K562 (cell line): ENCODE measurements at regions not wholly inside any gene's neighbourhood (a gene's known extent, or its start where the extent isn't known, plus 50 kb on each side); places are given as distances from the start of the nearest gene placed in this dataset.

Experiments used
- ATAC-seq: fragments of 200-7000 bp; cut with Tn5 transposase; 3 replicates; pipeline ENCODE4 v1.9.1; 2020; ENCODE audit warnings: moderate library complexity
- BruUV-seq: library from RNA; stranded (reverse); fragments of 400-500 nt; replicated peaks from 2 replicates; lab custom pipeline; 2021; lab: Mats Ljungman, UMichigan
- CTCF ChIA-PET: fragments of 300-600 bp; formaldehyde crosslinking; extraction: SDS; loops from one replicate; lab custom pipeline; 2021; ENCODE audit warnings: low intra/inter-chr PET ratio; lab: Yijun Ruan, JAX
- POLR2A ChIA-PET: fragments of 300-600, 350-650 bp; sonication (Branson Sonifier 250); formaldehyde crosslinking; extraction: SDS; loops from one replicate; lab custom pipeline; 2021; ENCODE audit warnings: antibody characterized with exemption, inconsistent platforms; lab: Yijun Ruan, JAX
- DNase-seq, 4 experiments: peaks; one replicate each; pipeline versions ENCODE4 v3.0.0 to v3.0.0-alpha.2; 2011 to 2018; ENCODE audit warnings: low spot score in 3 of 4, mixed read lengths in 3 of 4; ENCODE audit errors: extremely low read depth in 1 of 4
- FAIRE-seq: peaks from 2 replicates; lab custom pipeline; 2011; peaks lifted over from hg19 to GRCh38; lab: Jason Lieb, UNC
- H2AFZ ChIP-seq: 2 replicates; pipeline ENCODE4 v1.6.0; 2011; ENCODE audit warnings: low read depth, low read length, control low read depth, inconsistent platforms
- H3K27ac ChIP-seq: fragments of 200-600 bp; 3 replicates; pipeline ENCODE4 v1.8.0; 2011; ENCODE audit warnings: low read depth, mild to moderate bottlenecking, control low read depth, inconsistent platforms, low read length, moderate library complexity, mixed read lengths; ENCODE audit errors: extremely low read depth
- H3K27me3 ChIP-seq, 2 experiments: fragments of 300-600 bp in 1 of 2; 2 replicates in 1 of 2; 3 replicates in 1 of 2; pipeline versions ENCODE4 v1.6.0 to v1.8.0; 2011; ENCODE audit warnings: inconsistent platforms in 2 of 2, low read length in 2 of 2, mild to moderate bottlenecking in 1 of 2, mixed read lengths in 1 of 2, moderate library complexity in 1 of 2; ENCODE audit not compliant: control insufficient read depth in 2 of 2, insufficient read depth in 2 of 2
- H3K36me3 ChIP-seq: fragments of 300-600 bp; 3 replicates; pipeline ENCODE4 v1.8.0; 2011; ENCODE audit warnings: mild to moderate bottlenecking, low read length, inconsistent platforms; ENCODE audit not compliant: control insufficient read depth, insufficient read depth
- H3K4me1 ChIP-seq, 2 experiments: fragments of 200-600 bp in 1 of 2; replicated peaks in 1 of 2; 2 replicates in 1 of 2; 3 replicates in 1 of 2; pipeline versions ENCODE4 v1.5.1 to v1.8.0; 2011; ENCODE audit warnings: inconsistent platforms in 2 of 2, low read length in 2 of 2, mild to moderate bottlenecking in 1 of 2, mixed read lengths in 1 of 2, moderate library complexity in 1 of 2; ENCODE audit not compliant: control insufficient read depth in 2 of 2, insufficient read depth in 2 of 2
- H3K4me2 ChIP-seq: 2 replicates; pipeline ENCODE4 v1.6.1; 2011; ENCODE audit warnings: low read length, control low read depth, inconsistent platforms, mixed read lengths; ENCODE audit not compliant: insufficient read depth
- H3K4me3 ChIP-seq: fragments of 200-600 bp; sonication (generic), shearing (Covaris generic); 2 replicates; pipeline ENCODE4 v1.5.1; 2016; ENCODE audit warnings: control low read depth, inconsistent platforms
- H3K79me2 ChIP-seq: fragments of 200-600 bp; 3 replicates; pipeline ENCODE4 v1.8.0; 2011; ENCODE audit warnings: low read length, inconsistent platforms; ENCODE audit not compliant: control insufficient read depth, insufficient read depth
- H3K9ac ChIP-seq, 2 experiments: 2 replicates each; pipeline versions ENCODE4 v1.6.0 to v1.6.1; 2011; ENCODE audit warnings: low read depth in 2 of 2, low read length in 2 of 2, control low read depth in 1 of 2, inconsistent platforms in 1 of 2, mild to moderate bottlenecking in 1 of 2, mixed read lengths in 1 of 2; ENCODE audit not compliant: insufficient read depth in 1 of 2
- H3K9me1 ChIP-seq: one replicate; pipeline ENCODE4 v1.6.0; 2011; ENCODE audit warnings: inconsistent platforms, mild to moderate bottlenecking, low read length, moderate library complexity; ENCODE audit not compliant: control insufficient read depth, insufficient read depth
- H3K9me3 ChIP-seq: replicated peaks from 2 replicates; pipeline ENCODE4 v1.5.1; 2011; ENCODE audit warnings: low read depth, low read length, inconsistent platforms; ENCODE audit not compliant: control insufficient read depth, insufficient read depth
- H4K20me1 ChIP-seq: replicated peaks from 2 replicates; pipeline ENCODE4 v1.6.1; 2011; ENCODE audit warnings: low read length, inconsistent platforms, mixed read lengths; ENCODE audit not compliant: control insufficient read depth, insufficient read depth
- BMI1 ChIP-seq: fragments of 150-350 bp; IDR thresholded peaks from 2 replicates; pipeline ENCODE4 v1.6.1; 2014; ENCODE audit warnings: low read length
- BRCA1 ChIP-seq, 2 experiments: fragments of 450-650 bp in 1 of 2; sonication (generic) in 1 of 2; formaldehyde crosslinking in 1 of 2; IDR thresholded peaks; 2 replicates each; pipeline versions ENCODE4 v1.5.0 to v1.6.1; 2017 to 2020; ENCODE audit warnings: mild to moderate bottlenecking in 1 of 2, missing genetic modification reagents in 1 of 2
- CBX8 ChIP-seq: fragments of 200-600 bp; sonication (generic); IDR thresholded peaks from 2 replicates; pipeline ENCODE4 v1.6.1; 2012; ENCODE audit warnings: borderline replicate concordance, mixed run types, low read depth, mild to moderate bottlenecking, moderate library complexity, mixed read lengths, low read length, control low read depth, inconsistent platforms; ENCODE audit not compliant: poor library complexity, severe bottlenecking; ENCODE audit errors: extremely low read depth
- ETS2 ChIP-seq: IDR thresholded peaks from 2 replicates; pipeline ENCODE4 v1.6.1; 2016; ENCODE audit warnings: borderline replicate concordance, missing genetic modification characterization, mild to moderate bottlenecking, moderate library complexity, missing compliant biosample characterization; ENCODE audit not compliant: poor library complexity, severe bottlenecking
- FOXP4 ChIP-seq: sonication (generic); formaldehyde crosslinking; IDR thresholded peaks from 2 replicates; pipeline ENCODE4 v1.8.0; 2022; ENCODE audit warnings: mild to moderate bottlenecking, missing genetic modification reagents, borderline replicate concordance
- GABPB1 ChIP-seq: sonication (generic); formaldehyde crosslinking; IDR thresholded peaks from 2 replicates; pipeline ENCODE4 v1.8.0; 2022; ENCODE audit warnings: mild to moderate bottlenecking, missing genetic modification reagents
- JUNB ChIP-seq: fragments of 450-650 bp; formaldehyde crosslinking; conservative IDR thresholded peaks from 2 replicates; pipeline ENCODE4 v1.4.0; 2020; ENCODE audit warnings: mild to moderate bottlenecking
- MCM5 ChIP-seq: fragments of 450-650 bp; IDR thresholded peaks from 2 replicates; pipeline ENCODE4 v1.6.1; 2016; ENCODE audit warnings: low read depth
- PRMT5 ChIP-seq: sonication (generic); formaldehyde crosslinking; IDR thresholded peaks from 2 replicates; pipeline ENCODE4 v1.5.0; 2020; ENCODE audit warnings: missing genetic modification reagents
- RAD21 ChIP-seq, 2 experiments: fragments of 250-450 bp in 1 of 2; fragments of 450-650 bp in 1 of 2; sonication (Bioruptor Pico) in 1 of 2; formaldehyde crosslinking in 1 of 2; IDR thresholded peaks in 1 of 2; conservative IDR thresholded peaks in 1 of 2; 2 replicates each; pipeline versions ENCODE4 v1.4.0 to v1.8.0; 2020 to 2022; ENCODE audit warnings: mild to moderate bottlenecking in 2 of 2, moderate library complexity in 1 of 2
- ZBTB8A ChIP-seq: fragments of 450-650 bp; IDR thresholded peaks from 2 replicates; pipeline ENCODE4 v1.6.1; 2018; ENCODE audit warnings: mild to moderate bottlenecking, moderate library complexity; ENCODE audit not compliant: partially characterized antibody
- ZNF140 ChIP-seq: fragments of 250-450 bp; sonication (Bioruptor Pico); IDR thresholded peaks from 2 replicates; pipeline ENCODE4 v1.8.0; 2021; ENCODE audit warnings: moderate library complexity, mild to moderate bottlenecking, inconsistent platforms
- WGBS: fragments of 100-300 bp; shearing (Covaris generic); methylation state at CpG from one replicate; pipeline ENCODE4 v1.1.6; 2016; ENCODE audit warnings: low coverage, mixed read lengths; ENCODE audit not compliant: insufficient coverage; ENCODE audit errors: missing lambda C conversion rate; 5-methylcytosine and 5-hydroxymethylcytosine counted together
- in situ Hi-C: fragments of 300-500 bp; cut with MboI; formaldehyde crosslinking; loops from 4 replicates; pipeline ENCODE4 v1.15.0; 2018; ENCODE audit warnings: inconsistent platforms, mixed read lengths
- intact Hi-C: fragments of 100-400 bp; cut with micrococcal nuclease; formaldehyde crosslinking; loops from 2 replicates; pipeline ENCODE4 v1.14.2; 2022

GRCh38 chr9:108136656-108137055 lies 647.1 kb upstream of the KLF4 start:
- 0% methylated on average over 1 of the region's 1 CpG for WGBS
- H3K9me1 ChIP-seq = no peaks in the 10 kb centered on the region
- H4K20me1 ChIP-seq = no peaks in the 10 kb centered on the region
- intact Hi-C loops (no loop called here), in situ Hi-C loops (no loop called here)
- no peak overlapping the region for H3K4me2 ChIP-seq
- no peak overlapping the region for H3K27ac ChIP-seq
- BruUV-seq = no TSS peak
- no peak overlapping the region for H3K4me3 ChIP-seq
- no peak for ATAC-seq
- H3K79me2 ChIP-seq = no peaks in the 10 kb centered on the region
- ChIA-PET CTCF (no interaction called here), POLR2A (no interaction called here)
- no peaks in the 10 kb centered on the region for H3K4me1 ChIP-seq
- H3K36me3 ChIP-seq = no peaks in the 10 kb centered on the region
- no peak for FAIRE-seq
- H3K9me3 ChIP-seq = no peaks in the 10 kb centered on the region
- H2AFZ ChIP-seq = no peak overlapping the region
- H3K27me3 ChIP-seq = no peaks in the 10 kb centered on the region; a peak in 2 of 5 replicates
- H3K9ac ChIP-seq = no peak overlapping the region
- DNase-seq = no peak
- TF ChIP-seq JUNB (CRISPR knock-in tag) (no peak), CBX8 (no peak)

DNA sequence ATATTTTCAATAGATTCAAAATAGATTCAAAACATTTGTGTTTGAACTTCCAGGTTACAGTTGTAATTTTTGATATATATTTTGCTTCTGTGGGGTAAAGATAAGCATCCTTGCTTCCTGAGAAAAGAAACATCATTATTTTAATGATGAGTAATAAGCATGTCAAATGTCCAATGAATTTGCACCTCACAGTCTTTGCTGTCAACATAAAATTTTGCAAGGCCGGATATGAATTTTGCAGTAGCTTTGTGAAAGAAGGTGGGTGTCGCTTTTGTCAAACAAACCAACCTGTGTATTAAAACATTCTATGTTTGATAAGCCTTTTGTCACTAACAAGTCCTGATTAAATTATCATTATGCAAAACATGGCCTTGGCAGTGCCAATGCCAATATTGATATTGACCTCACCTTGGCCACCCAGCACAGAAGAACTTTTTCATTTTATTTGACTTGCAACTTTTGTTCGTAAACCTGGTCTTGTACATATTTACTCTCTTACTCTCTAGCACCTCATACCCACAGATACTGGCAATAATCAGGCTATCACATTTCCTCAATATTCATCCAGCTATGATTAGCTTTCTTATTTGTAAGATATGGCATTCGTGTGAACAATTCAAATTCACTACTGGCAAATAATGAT lies 645.0 kb upstream of the KLF4 start:
- Histone ChIP-seq H3K36me3 (no peaks in the 10 kb centered on the region), H3K4me2 (no peak overlapping the region)
- DNase-seq = no peak
- no TSS peak for BruUV-seq
- TF ChIP-seq BMI1 (no peak), GABPB1 (CRISPR knock-in tag) (no peak), ZBTB8A (no peak), FOXP4 (no peak), MCM5 (no peak), ETS2 (tag) (no peak), BRCA1 (IDR thresholded peaks at IDR 0.05) (no peak), BRCA1 (CRISPR knock-in tag; IDR thresholded peaks at IDR 0.05) (no peak), RAD21 (CRISPR knock-in tag; conservative IDR thresholded peaks at IDR 0.05 in 1 of 2, IDR thresholded peaks at IDR 0.05 in 1 of 2) (no peak), PRMT5 (CRISPR knock-in tag) (no peak), ZNF140 (CRISPR knock-in tag) (no peak)
- TF ChIP-seq, all 486 proteins: peak for 0
- POLR2A ChIA-PET = no interaction called here
- Histone ChIP-seq H2AFZ (no peak overlapping the region), H3K27me3 (no peaks in the 10 kb centered on the region), H3K9me3 (no peaks in the 10 kb centered on the region), H4K20me1 (no peaks in the 10 kb centered on the region), H3K9ac (no peak overlapping the region), H3K4me3 (no peak overlapping the region), H3K4me1 (no peaks in the 10 kb centered on the region), H3K79me2 (no peaks in the 10 kb centered on the region), H3K27ac (no peak overlapping the region), H3K9me1 (no peaks in the 10 kb centered on the region)
- 10% methylated on average over 4 of the region's 4 CpGs for WGBS
- FAIRE-seq = no peak
- no peak for ATAC-seq
- in situ Hi-C loops (no loop called here), intact Hi-C loops (no loop called here)
- CTCF ChIA-PET = no interaction called here
